IPS-NIHi7 (cell line): ENCODE measurements at regions not wholly inside any gene's neighbourhood (a gene's known extent, or its start where the extent isn't known, plus 50 kb on each side); places are given as distances from the start of the nearest gene placed in this dataset.
"Not testable (repeated sequence)": the region's sequence is repeated elsewhere in the genome, so short reads cannot be mapped to it uniquely, and the experiment has no call there.

Experiments
- DNase-seq: peaks from one replicate; pipeline ENCODE4 v3.0.0; 2012; ENCODE audit warnings: mixed read lengths; ENCODE audit errors: extremely low spot score

GRCh38 chr2:145546091-145546490 is 1026.2 kb upstream of the ZEB2 start:
- DNase-seq, result no peak

GRCh38 chr2:145543856-145544255 is 1023.9 kb upstream of the ZEB2 start:
- no peak for DNase-seq

GRCh38 chr2:145543155-145543554 is 1023.2 kb upstream of the ZEB2 start:
- DNase-seq, result no peak

GRCh38 chr2:145541028-145541427 is 1021.1 kb upstream of the ZEB2 start:
- no peak for DNase-seq

- no peak for DNase-seq
These were observed 1018.9 kb upstream of the ZEB2 start for GRCh38 chr2:145538661-145539350.

- no peak for DNase-seq
These were observed 1010.7 kb upstream of the ZEB2 start for GRCh38 chr2:145530653-145531052.

GRCh38 chr2:145524836-145525235 is 1004.9 kb upstream of the ZEB2 start:
- no peak for DNase-seq

- DNase-seq, result no peak
These were observed 1004.4 kb upstream of the ZEB2 start for GRCh38 chr2:145524303-145524702.

GRCh38 chr2:145519254-145519653 is 999.3 kb upstream of the ZEB2 start:
- not testable (repeated sequence) for DNase-seq

GRCh38 chr2:145511946-145512345 is 992.0 kb upstream of the ZEB2 start:
- no peak for DNase-seq

GRCh38 chr2:145503511-145503910 is 983.6 kb upstream of the ZEB2 start:
- DNase-seq, result peak; percentile 10

- no peak for DNase-seq
These were observed 982.0 kb upstream of the ZEB2 start for GRCh38 chr2:145501920-145502319.

- DNase-seq, result no peak
These were observed 975.7 kb upstream of the ZEB2 start for GRCh38 chr2:145495590-145495989.

- no peak for DNase-seq
These were observed 974.5 kb upstream of the ZEB2 start for GRCh38 chr2:145494441-145494840.

- DNase-seq, result no peak
These were observed 968.7 kb upstream of the ZEB2 start for GRCh38 chr2:145488571-145488970.

GRCh38 chr2:145484448-145485097 is 964.7 kb upstream of the ZEB2 start:
- DNase-seq, result no peak

GRCh38 chr2:145483854-145484253 is 963.9 kb upstream of the ZEB2 start:
- DNase-seq, result no peak

- no peak for DNase-seq
These were observed 961.5 kb upstream of the ZEB2 start for GRCh38 chr2:145481334-145481922.

GRCh38 chr2:145464866-145465265 is 944.9 kb upstream of the ZEB2 start:
- no peak for DNase-seq

- no peak for DNase-seq
These were observed 940.2 kb upstream of the ZEB2 start for GRCh38 chr2:145460112-145460511.

GRCh38 chr2:145431181-145431951 is 911.4 kb upstream of the ZEB2 start:
- peak; percentile 47 for DNase-seq

GRCh38 chr2:145423809-145424208 is 903.9 kb upstream of the ZEB2 start:
- DNase-seq, result no peak
